Thymus (tissue), 11 donors: ENCODE measurements at regions not wholly inside any gene's neighbourhood (a gene's known extent, or its start where the extent isn't known, plus 50 kb on each side); places are given as distances from the start of the nearest gene placed in this dataset.
A peak's percentile ranks its signal among the peaks of the same experiment; 100 is the strongest.

ENCODE experiments used
- DNase-seq, 9 donors: peaks; one replicate each; pipeline ENCODE4 v3.0.0-alpha.2; 2013; ENCODE audit warnings: low spot score in 9 of 9, low read depth in 6 of 9, missing footprints in 1 of 9
- H3K27ac ChIP-seq, 2 donors: one replicate each; pipeline ENCODE4 v1.5.1; 2013; ENCODE audit warnings: control low read depth in 1 of 2, low read depth in 1 of 2, low read length in 1 of 2, mild to moderate bottlenecking in 1 of 2, moderate library complexity in 1 of 2
- H3K27me3 ChIP-seq, 2 donors: one replicate each; pipeline ENCODE4 v1.5.1; 2013; ENCODE audit warnings: low read length in 1 of 2; ENCODE audit not compliant: control insufficient read depth in 2 of 2, insufficient read depth in 1 of 2
- H3K36me3 ChIP-seq, 2 donors: one replicate each; pipeline ENCODE4 v1.5.1; 2013; ENCODE audit warnings: low read length in 1 of 2, mild to moderate bottlenecking in 1 of 2, moderate library complexity in 1 of 2; ENCODE audit not compliant: control insufficient read depth in 2 of 2, insufficient read depth in 2 of 2
- H3K4me1 ChIP-seq, 2 donors: one replicate each; pipeline ENCODE4 v1.5.1; 2013; ENCODE audit warnings: low read length in 2 of 2; ENCODE audit not compliant: control insufficient read depth in 2 of 2, insufficient read depth in 2 of 2
- H3K4me3 ChIP-seq, 2 donors: one replicate each; pipeline ENCODE4 v1.5.1; 2013; ENCODE audit warnings: low read length in 2 of 2, control low read depth in 1 of 2, mild to moderate bottlenecking in 1 of 2
- H3K9me3 ChIP-seq, 2 donors: one replicate each; pipeline ENCODE4 v1.5.1; 2013; ENCODE audit warnings: low read length in 1 of 2, mild to moderate bottlenecking in 1 of 2; ENCODE audit not compliant: control insufficient read depth in 2 of 2, insufficient read depth in 1 of 2
- WGBS: extraction: QIAGEN DNeasy Blood & Tissue Kit; methylation state at CpG from one replicate; pipeline ENCODE4 v1.1.7; 2013; 5-methylcytosine and 5-hydroxymethylcytosine counted together
- donor health status: healthy.

GRCh38 chr10:2798336-2799022, 268.9 kb upstream of the PFKP start:
- WGBS = 61% methylated on average over 4 of the region's 4 CpGs
- Histone ChIP-seq H3K4me1 (no peaks in the 10 kb centered on the region), H3K27ac (no peak overlapping the region), H3K36me3 (no peaks in the 10 kb centered on the region), H3K9me3 (no peaks in the 10 kb centered on the region), H3K4me3 (no peak overlapping the region), H3K27me3 (no peaks in the 10 kb centered on the region)
- DNase-seq = no peak

- 65% methylated on average over 3 of the region's 3 CpGs for WGBS
These were observed 275.4 kb upstream of the PFKP start for GRCh38 chr10:2791774-2792443.

GRCh38 chr10:2790396-2791188, 276.8 kb upstream of the PFKP start:
- Histone ChIP-seq H3K27me3 (no peaks in the 10 kb centered on the region), H3K27ac (no peak overlapping the region), H3K36me3 (no peaks in the 10 kb centered on the region), H3K4me1 (no peaks in the 10 kb centered on the region), H3K4me3 (no peak overlapping the region), H3K9me3 (no peaks in the 10 kb centered on the region)
- 92% methylated on average over 15 of the region's 15 CpGs for WGBS
- DNase-seq = no peak

More at GRCh38 chr10:2791774-2792443, 275.4 kb upstream of the PFKP start:
- no peak overlapping the region for H3K4me3 ChIP-seq
- H3K27me3 ChIP-seq = no peaks in the 10 kb centered on the region
- no peaks in the 10 kb centered on the region for H3K36me3 ChIP-seq
- no peaks in the 10 kb centered on the region for H3K9me3 ChIP-seq
- no peak overlapping the region for H3K27ac ChIP-seq
- no peaks in the 10 kb centered on the region for H3K4me1 ChIP-seq
- peak in 2 of 9 donors; percentile 13 to 35 for DNase-seq

- Histone ChIP-seq H3K9me3 (no peaks in the 10 kb centered on the region), H3K27ac (no peak overlapping the region), H3K4me1 (no peaks in the 10 kb centered on the region), H3K36me3 (no peaks in the 10 kb centered on the region), H3K4me3 (no peak overlapping the region), H3K27me3 (no peaks in the 10 kb centered on the region)
- WGBS = 97% methylated on average over 5 of the region's 5 CpGs
- DNase-seq = no peak
These were observed 281.1 kb upstream of the PFKP start for GRCh38 chr10:2786251-2786650.

- H3K27me3 ChIP-seq = no peaks in the 10 kb centered on the region
- no peak for DNase-seq
- no peaks in the 10 kb centered on the region for H3K36me3 ChIP-seq
- no peak overlapping the region for H3K4me3 ChIP-seq
- WGBS = 93% methylated on average over 7 of the region's 7 CpGs
- H3K9me3 ChIP-seq = no peaks in the 10 kb centered on the region
- no peak overlapping the region for H3K27ac ChIP-seq
- H3K4me1 ChIP-seq = no peaks in the 10 kb centered on the region
These were observed 282.6 kb upstream of the PFKP start for GRCh38 chr10:2784766-2785165.

GRCh38 chr10:2782950-2783349, 284.4 kb upstream of the PFKP start:
- Histone ChIP-seq H3K9me3 (no peaks in the 10 kb centered on the region), H3K36me3 (no peaks in the 10 kb centered on the region), H3K4me3 (no peak overlapping the region), H3K27ac (no peak overlapping the region), H3K27me3 (no peaks in the 10 kb centered on the region), H3K4me1 (no peaks in the 10 kb centered on the region)
- DNase-seq = no peak
- WGBS = 91% methylated on average over 9 of the region's 9 CpGs

GRCh38 chr10:2782265-2782664, 285.1 kb upstream of the PFKP start:
- DNase-seq = no peak
- H3K36me3 ChIP-seq = no peaks in the 10 kb centered on the region
- H3K4me1 ChIP-seq = no peaks in the 10 kb centered on the region
- no peak overlapping the region for H3K4me3 ChIP-seq
- no peak overlapping the region for H3K27ac ChIP-seq
- H3K27me3 ChIP-seq = no peaks in the 10 kb centered on the region
- WGBS = 82% methylated on average over 3 of the region's 3 CpGs
- H3K9me3 ChIP-seq = no peaks in the 10 kb centered on the region

- Histone ChIP-seq H3K9me3 (no peaks in the 10 kb centered on the region), H3K4me1 (no peaks in the 10 kb centered on the region), H3K4me3 (no peak overlapping the region), H3K27ac (no peak overlapping the region), H3K27me3 (peaks cover 0 to 2% of the 10 kb centered on the region in 2 donors), H3K36me3 (no peaks in the 10 kb centered on the region)
- DNase-seq = no peak
- 79% methylated on average over 5 of the region's 5 CpGs for WGBS
These were observed 289.5 kb upstream of the PFKP start for GRCh38 chr10:2777666-2778355.
